Rectal smooth muscle tissue (tissue), 1 donor: ENCODE measurements at regions not wholly inside any gene's neighbourhood (a gene's known extent, or its start where the extent isn't known, plus 50 kb on each side); places are given as distances from the start of the nearest gene placed in this dataset.

Source experiments
- H3K27ac ChIP-seq: one replicate; pipeline ENCODE4 v1.7.0; 2013; ENCODE audit warnings: low read depth, low read length, inconsistent platforms
- H3K27me3 ChIP-seq: one replicate; pipeline ENCODE4 v1.7.0; 2013; ENCODE audit warnings: low read length; ENCODE audit not compliant: control insufficient read depth, insufficient read depth
- H3K36me3 ChIP-seq: one replicate; pipeline ENCODE4 v1.7.0; 2013; ENCODE audit warnings: low read length; ENCODE audit not compliant: control insufficient read depth, insufficient read depth
- H3K4me1 ChIP-seq: one replicate; pipeline ENCODE4 v1.7.0; 2013; ENCODE audit warnings: low read length; ENCODE audit not compliant: control insufficient read depth, insufficient read depth
- H3K4me3 ChIP-seq: one replicate; pipeline ENCODE4 v1.7.0; 2013; ENCODE audit warnings: low read length
- H3K9ac ChIP-seq: one replicate; pipeline ENCODE4 v1.7.0; 2013; ENCODE audit warnings: low read length

- no peaks in the 10 kb centered on the region for H3K27me3 ChIP-seq
Measured at GRCh38 chr2:176662753-176663152, 393.5 kb downstream of the MTX2 start.

DNA sequence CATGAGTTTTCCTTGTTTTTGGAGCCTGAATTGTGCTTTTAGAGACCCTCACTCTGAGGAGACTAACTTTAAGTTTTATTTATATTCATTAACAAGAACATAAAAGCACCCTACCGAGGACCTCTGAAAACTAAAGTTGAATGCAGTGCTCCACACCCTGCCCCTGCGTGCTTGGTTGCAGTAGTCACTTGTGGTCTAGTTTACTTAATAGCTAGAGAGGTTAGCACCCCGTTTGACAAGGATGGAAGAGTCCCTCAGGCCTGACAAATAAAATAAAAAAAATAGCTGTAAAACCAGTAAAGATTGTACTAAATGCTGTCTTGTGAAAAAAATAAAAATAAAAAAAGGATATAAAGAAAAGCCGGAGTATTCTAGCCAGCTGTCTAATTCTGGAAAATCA lies 395.2 kb downstream of the MTX2 start:
- no peaks in the 10 kb centered on the region for H3K27me3 ChIP-seq
- H3K27ac ChIP-seq = no peak overlapping the region
- H3K36me3 ChIP-seq = no peaks in the 10 kb centered on the region
- H3K4me3 ChIP-seq = no peak overlapping the region
- H3K4me1 ChIP-seq = peaks cover 4% of the 10 kb centered on the region
- H3K9ac ChIP-seq = no peak overlapping the region

More at GRCh38 chr2:176662753-176663152, 393.5 kb downstream of the MTX2 start:
- Histone ChIP-seq H3K27ac (no peak overlapping the region), H3K36me3 (no peaks in the 10 kb centered on the region), H3K9ac (no peak overlapping the region), H3K4me3 (no peak overlapping the region), H3K4me1 (no peaks in the 10 kb centered on the region)

- H3K36me3 ChIP-seq = no peaks in the 10 kb centered on the region
Measured at GRCh38 chr2:176665086-176665485, 395.8 kb downstream of the MTX2 start.

GRCh38 chr2:176668912-176669311 lies 399.7 kb downstream of the MTX2 start:
- peak overlapping the region; percentile 47 for H3K27ac ChIP-seq
- H3K9ac ChIP-seq = no peak overlapping the region
- no peaks in the 10 kb centered on the region for H3K27me3 ChIP-seq
- no peaks in the 10 kb centered on the region for H3K36me3 ChIP-seq
- no peak overlapping the region for H3K4me3 ChIP-seq
- H3K4me1 ChIP-seq = peaks cover 6% of the 10 kb centered on the region

More at GRCh38 chr2:176665086-176665485, 395.8 kb downstream of the MTX2 start:
- peaks cover 4% of the 10 kb centered on the region for H3K4me1 ChIP-seq
- H3K27me3 ChIP-seq = no peaks in the 10 kb centered on the region
- H3K9ac ChIP-seq = no peak overlapping the region
- H3K4me3 ChIP-seq = no peak overlapping the region
- H3K27ac ChIP-seq = no peak overlapping the region

DNA sequence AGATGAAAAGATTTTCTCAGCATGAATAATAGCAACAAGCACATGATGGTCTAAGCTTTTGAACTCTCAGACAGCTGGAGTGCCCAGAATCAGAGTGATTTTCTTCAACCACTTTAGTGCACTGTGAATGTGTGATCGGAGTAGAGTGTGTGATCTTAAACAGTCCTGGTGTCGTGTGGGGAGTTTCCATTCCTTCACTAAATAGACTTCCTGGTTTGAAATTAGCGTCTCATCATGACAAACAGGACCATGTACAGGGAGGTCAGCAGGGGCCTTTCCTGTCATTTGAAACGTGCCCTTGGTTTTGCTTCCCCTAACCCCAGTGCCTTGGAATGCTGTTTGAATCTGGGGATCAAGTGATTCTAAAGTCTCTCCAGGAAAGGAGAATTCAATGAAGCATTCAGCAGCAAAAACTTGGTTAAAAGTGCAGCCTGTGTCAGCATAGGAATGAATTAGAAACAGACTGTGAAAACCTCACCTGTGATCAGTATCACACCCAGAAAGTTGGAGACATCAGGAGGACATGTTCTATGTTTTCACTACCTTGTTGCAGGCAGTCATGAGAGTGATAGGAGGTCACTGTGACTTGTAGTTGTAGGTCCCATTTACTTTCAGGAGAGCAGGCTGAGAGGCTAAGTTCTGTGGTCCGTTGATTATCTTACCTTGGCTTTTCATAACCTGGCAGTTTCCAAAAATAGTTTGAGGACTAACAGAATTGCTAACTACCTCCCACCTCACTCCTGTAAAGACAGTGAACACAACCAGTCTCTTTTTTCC lies 400.3 kb downstream of the MTX2 start:
- peak overlapping the region; percentile 47 for H3K27ac ChIP-seq
- H3K36me3 ChIP-seq = no peaks in the 10 kb centered on the region
- H3K4me3 ChIP-seq = no peak overlapping the region
- no peak overlapping the region for H3K9ac ChIP-seq
- peaks cover 6% of the 10 kb centered on the region for H3K4me1 ChIP-seq
- H3K27me3 ChIP-seq = no peaks in the 10 kb centered on the region

- no peak overlapping the region for H3K9ac ChIP-seq
- no peaks in the 10 kb centered on the region for H3K36me3 ChIP-seq
- no peak overlapping the region for H3K27ac ChIP-seq
- no peaks in the 10 kb centered on the region for H3K27me3 ChIP-seq
- no peak overlapping the region for H3K4me3 ChIP-seq
- H3K4me1 ChIP-seq = peaks cover 2% of the 10 kb centered on the region
Measured at GRCh38 chr2:176675271-176675949, 406.2 kb downstream of the MTX2 start.

DNA sequence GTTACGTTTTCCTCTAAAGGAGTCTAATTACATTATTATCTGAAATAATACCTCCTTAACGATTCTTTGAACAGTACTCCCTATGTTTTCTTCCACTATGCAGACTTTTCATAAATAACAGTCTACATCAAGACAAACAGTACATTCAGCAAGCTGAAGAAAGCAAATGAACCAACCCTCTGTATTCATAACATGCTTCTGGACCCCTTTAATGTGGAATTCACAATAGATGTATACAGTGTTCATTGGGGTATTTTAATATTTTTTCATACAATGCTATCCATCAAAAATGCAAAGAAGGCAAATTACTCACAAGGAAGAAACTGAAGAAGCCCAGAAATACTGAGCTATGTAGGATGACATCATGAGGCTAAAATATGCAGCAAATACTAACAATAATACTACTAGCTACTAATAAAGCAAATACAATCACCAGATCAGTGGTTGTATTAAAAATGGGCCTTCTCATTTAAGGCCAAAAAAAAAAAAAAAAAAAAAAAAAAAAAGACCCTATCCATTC lies 408.6 kb downstream of the MTX2 start:
- Histone ChIP-seq H3K27me3 (no peaks in the 10 kb centered on the region), H3K27ac (no peak overlapping the region), H3K4me3 (no peak overlapping the region), H3K4me1 (peaks cover 4% of the 10 kb centered on the region), H3K9ac (no peak overlapping the region), H3K36me3 (no peaks in the 10 kb centered on the region)

DNA sequence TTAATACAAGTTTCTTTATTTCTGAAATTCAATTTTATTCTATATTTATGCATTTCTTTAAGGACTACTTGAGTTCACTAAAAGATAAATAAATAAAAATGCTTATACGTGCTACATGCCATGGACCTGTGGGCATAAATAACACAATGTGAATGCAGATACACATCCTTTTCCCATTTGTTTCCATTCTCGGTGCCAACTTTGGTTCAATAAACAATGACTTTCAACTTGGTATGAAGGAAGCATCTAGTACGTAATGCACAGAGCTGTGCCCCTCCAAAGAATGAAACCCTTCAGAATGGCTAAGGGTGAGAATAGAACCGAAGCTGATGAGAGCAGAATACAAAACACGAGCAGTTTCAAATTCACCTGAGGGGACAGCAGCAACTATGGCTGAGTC lies 409.3 kb downstream of the MTX2 start:
- H3K4me3 ChIP-seq = no peak overlapping the region
- H3K27ac ChIP-seq = no peak overlapping the region
- no peak overlapping the region for H3K9ac ChIP-seq
- H3K27me3 ChIP-seq = no peaks in the 10 kb centered on the region
- peaks cover 4% of the 10 kb centered on the region for H3K4me1 ChIP-seq
- H3K36me3 ChIP-seq = no peaks in the 10 kb centered on the region

DNA sequence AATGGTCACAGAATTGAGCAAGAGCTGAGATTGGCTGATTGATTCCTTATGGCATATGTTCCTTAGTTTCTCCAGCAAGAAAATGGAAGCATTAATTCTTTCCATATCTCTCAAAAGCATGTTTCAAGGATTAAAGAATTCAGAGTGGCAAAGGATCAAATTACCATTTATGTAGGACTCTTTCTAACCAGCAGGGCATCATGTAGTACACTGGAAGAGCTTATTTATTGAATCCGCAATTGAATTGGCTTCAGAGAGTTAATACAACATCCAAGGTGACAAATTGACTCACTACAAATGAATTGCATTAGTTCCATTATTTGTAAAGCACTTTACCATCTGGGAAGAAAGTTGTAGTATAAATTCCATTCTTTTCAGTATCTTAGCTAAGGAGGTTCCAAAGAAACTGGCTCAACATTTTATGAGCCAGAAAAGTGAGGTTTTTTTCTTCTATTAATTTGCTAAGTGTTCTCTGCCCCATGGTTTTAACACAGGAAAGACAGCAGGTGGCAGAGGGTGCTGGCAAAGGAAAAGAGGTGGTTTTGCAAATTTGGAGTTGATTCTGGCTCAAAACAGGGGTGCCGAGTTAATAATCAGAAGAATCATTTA lies 409.9 kb downstream of the MTX2 start:
- H3K27ac ChIP-seq = no peak overlapping the region
- H3K27me3 ChIP-seq = no peaks in the 10 kb centered on the region
- H3K4me3 ChIP-seq = no peak overlapping the region
- no peaks in the 10 kb centered on the region for H3K36me3 ChIP-seq
- H3K4me1 ChIP-seq = peaks cover 4% of the 10 kb centered on the region
- H3K9ac ChIP-seq = no peak overlapping the region

DNA sequence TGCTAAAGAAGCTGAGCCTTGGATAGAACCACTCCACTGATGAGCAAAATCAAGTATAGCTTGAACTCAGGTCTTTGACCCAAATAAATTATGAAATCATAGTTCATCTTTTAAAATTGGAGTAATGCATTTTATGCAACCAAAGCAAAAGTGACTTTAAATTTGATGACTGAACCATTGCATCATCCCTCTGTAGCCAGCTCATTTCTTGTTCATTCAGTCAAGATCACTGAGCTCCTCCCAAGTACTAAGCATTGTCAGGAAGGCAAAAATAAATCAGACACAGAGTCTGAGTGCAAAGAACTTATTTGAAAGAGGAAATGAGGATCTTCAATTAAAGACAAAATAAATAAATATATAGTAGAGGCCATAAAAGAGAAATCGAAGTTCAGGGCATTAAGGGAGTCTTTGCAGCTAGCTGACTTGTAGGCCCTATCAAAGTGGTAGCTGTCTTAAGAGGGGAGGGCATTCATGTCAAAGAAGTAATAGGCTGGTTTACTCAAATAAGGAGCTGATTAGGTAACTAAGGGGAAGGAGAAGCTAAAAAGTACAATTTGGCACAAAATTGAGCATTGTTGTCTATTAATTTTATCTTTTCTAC lies 411.8 kb downstream of the MTX2 start:
- Histone ChIP-seq H3K4me1 (peaks cover 4% of the 10 kb centered on the region), H3K9ac (no peak overlapping the region), H3K27ac (no peak overlapping the region), H3K36me3 (no peaks in the 10 kb centered on the region), H3K4me3 (no peak overlapping the region), H3K27me3 (no peaks in the 10 kb centered on the region)

DNA sequence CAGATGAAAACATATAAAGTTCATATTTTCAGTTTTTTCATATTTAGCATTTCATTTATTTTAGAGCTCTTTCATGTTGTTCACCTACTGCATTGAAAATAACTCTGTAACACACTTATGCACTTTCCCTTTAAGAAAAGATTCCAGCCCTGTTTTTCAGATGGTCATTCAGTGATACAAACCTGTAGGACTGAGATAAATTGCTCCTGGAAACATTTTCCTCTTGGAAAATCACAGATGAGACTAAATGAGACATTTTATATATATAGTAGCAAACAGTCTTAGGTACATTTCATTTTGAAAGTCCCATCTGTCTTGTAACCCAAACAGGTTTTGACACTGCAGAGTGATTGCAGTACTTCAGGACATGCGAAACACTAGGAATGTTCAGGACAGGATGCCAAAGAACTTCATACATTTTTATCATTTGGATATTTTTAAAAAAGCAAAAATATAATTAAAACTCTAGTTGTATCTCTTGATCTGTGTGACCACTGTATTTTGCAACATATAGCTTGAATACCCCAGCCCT lies 412.4 kb downstream of the MTX2 start:
- no peaks in the 10 kb centered on the region for H3K27me3 ChIP-seq
- no peak overlapping the region for H3K27ac ChIP-seq
- H3K9ac ChIP-seq = no peak overlapping the region

GRCh38 chr2:176682278-176682677 lies 413.0 kb downstream of the MTX2 start:
- Histone ChIP-seq H3K9ac (no peak overlapping the region), H3K27ac (peak overlapping the region; percentile 71), H3K4me1 (peaks cover 4% of the 10 kb centered on the region), H3K27me3 (no peaks in the 10 kb centered on the region), H3K4me3 (no peak overlapping the region), H3K36me3 (no peaks in the 10 kb centered on the region)

More for the DNA sequence above, 412.4 kb downstream of the MTX2 start:
- H3K4me3 ChIP-seq = no peak overlapping the region
- H3K4me1 ChIP-seq = peaks cover 4% of the 10 kb centered on the region
- H3K36me3 ChIP-seq = no peaks in the 10 kb centered on the region
